AG10803 (cell line): ENCODE measurements at regions not wholly inside any gene's neighbourhood (a gene's known extent, or its start where the extent isn't known, plus 50 kb on each side); places are given as distances from the start of the nearest gene placed in this dataset.

ENCODE experiments used
- DNase-seq: peaks from one replicate; pipeline ENCODE4 v3.0.0; 2010; ENCODE audit warnings: low read depth
- H3K4me3 ChIP-seq: 2 replicates; pipeline ENCODE4 v1.5.1; 2011; ENCODE audit warnings: mild to moderate bottlenecking, low read length, control low read depth
- TF ChIP-seq, protein P1 (sequence below): conservative IDR thresholded peaks from 2 replicates; pipeline ENCODE4 v1.5.1; 2011; ENCODE audit warnings: mild to moderate bottlenecking, low read length, control low read depth, inconsistent platforms

- no peak overlapping the region for H3K4me3 ChIP-seq
- TF ChIP-seq, protein P1, sequence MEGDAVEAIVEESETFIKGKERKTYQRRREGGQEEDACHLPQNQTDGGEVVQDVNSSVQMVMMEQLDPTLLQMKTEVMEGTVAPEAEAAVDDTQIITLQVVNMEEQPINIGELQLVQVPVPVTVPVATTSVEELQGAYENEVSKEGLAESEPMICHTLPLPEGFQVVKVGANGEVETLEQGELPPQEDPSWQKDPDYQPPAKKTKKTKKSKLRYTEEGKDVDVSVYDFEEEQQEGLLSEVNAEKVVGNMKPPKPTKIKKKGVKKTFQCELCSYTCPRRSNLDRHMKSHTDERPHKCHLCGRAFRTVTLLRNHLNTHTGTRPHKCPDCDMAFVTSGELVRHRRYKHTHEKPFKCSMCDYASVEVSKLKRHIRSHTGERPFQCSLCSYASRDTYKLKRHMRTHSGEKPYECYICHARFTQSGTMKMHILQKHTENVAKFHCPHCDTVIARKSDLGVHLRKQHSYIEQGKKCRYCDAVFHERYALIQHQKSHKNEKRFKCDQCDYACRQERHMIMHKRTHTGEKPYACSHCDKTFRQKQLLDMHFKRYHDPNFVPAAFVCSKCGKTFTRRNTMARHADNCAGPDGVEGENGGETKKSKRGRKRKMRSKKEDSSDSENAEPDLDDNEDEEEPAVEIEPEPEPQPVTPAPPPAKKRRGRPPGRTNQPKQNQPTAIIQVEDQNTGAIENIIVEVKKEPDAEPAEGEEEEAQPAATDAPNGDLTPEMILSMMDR = no peak
- DNase-seq = no peak
These were observed 347.2 kb upstream of the TPK1 start for GRCh38 chr7:145183069-145183468.

DNA sequence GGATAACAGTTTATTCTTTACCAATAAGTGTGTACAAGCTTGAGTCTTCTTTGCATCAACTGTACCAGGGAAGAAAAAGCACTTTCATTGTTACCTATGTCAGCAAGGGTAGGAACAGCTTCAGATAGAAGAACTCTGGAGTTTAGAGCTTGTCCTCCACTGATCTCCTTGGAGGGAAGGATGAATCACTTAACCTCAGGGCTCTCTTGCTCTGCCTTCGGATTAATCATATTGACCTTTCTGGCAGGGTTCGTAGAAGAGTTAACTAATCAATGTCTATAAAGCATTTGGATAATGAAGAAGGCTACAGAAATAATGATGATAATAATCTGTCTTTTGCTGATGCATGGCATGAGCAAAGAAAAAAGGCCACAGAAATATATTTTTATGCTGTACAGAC, 339.5 kb upstream of the TPK1 start:
- TF ChIP-seq, protein P1 = no peak
- H3K4me3 ChIP-seq = no peak overlapping the region

GRCh38 chr7:145169908-145170307, 334.1 kb upstream of the TPK1 start:
- no peak for DNase-seq
- TF ChIP-seq, protein P1 = no peak
- no peak overlapping the region for H3K4me3 ChIP-seq

More for the DNA sequence above, 339.5 kb upstream of the TPK1 start:
- DNase-seq = no peak

- DNase-seq = no peak
- TF ChIP-seq, protein P1 = no peak
These were observed 333.0 kb upstream of the TPK1 start for GRCh38 chr7:145168879-145169278.

GRCh38 chr7:145168427-145168826, 332.6 kb upstream of the TPK1 start:
- no peak for DNase-seq
- TF ChIP-seq, protein P1 = no peak
- H3K4me3 ChIP-seq = no peak overlapping the region

More at GRCh38 chr7:145168879-145169278, 333.0 kb upstream of the TPK1 start:
- no peak overlapping the region for H3K4me3 ChIP-seq

GRCh38 chr7:145156834-145157233, 321.0 kb upstream of the TPK1 start:
- TF ChIP-seq, protein P1 = no peak
- H3K4me3 ChIP-seq = no peak overlapping the region
- DNase-seq = no peak

- DNase-seq = no peak
- H3K4me3 ChIP-seq = no peak overlapping the region
- TF ChIP-seq, protein P1 = no peak
These were observed 316.7 kb upstream of the TPK1 start for GRCh38 chr7:145152589-145152988.
